H9 (cell line): ENCODE measurements at regions not wholly inside any gene's neighbourhood (a gene's known extent, or its start where the extent isn't known, plus 50 kb on each side); places are given as distances from the start of the nearest gene placed in this dataset.

ENCODE experiments used
- DNase-seq: peaks from one replicate; pipeline ENCODE4 v3.0.0-alpha.2; 2017
- H2AFZ ChIP-seq: one replicate; pipeline ENCODE4 v1.6.1; 2013; ENCODE audit warnings: mild to moderate bottlenecking, low read length, control low read depth, moderate library complexity
- H2AK5ac ChIP-seq: 2 replicates; pipeline ENCODE4 v1.6.1; 2013; ENCODE audit warnings: low read length, control low read depth, mixed read lengths; ENCODE audit not compliant: insufficient read length
- H2BK120ac ChIP-seq: one replicate; pipeline ENCODE4 v1.6.1; 2013; ENCODE audit warnings: low read depth, mild to moderate bottlenecking, low read length, control low read depth, inconsistent platforms; ENCODE audit not compliant: poor library complexity, severe bottlenecking
- H2BK12ac ChIP-seq: 2 replicates; pipeline ENCODE4 v1.6.1; 2013; ENCODE audit warnings: low read length, control low read depth, mixed read lengths, low read depth; ENCODE audit not compliant: insufficient read length
- H2BK15ac ChIP-seq: 2 replicates; pipeline ENCODE4 v1.6.1; 2013; ENCODE audit warnings: low read depth, low read length, control low read depth
- H2BK20ac ChIP-seq: one replicate; pipeline ENCODE4 v1.6.1; 2013; ENCODE audit warnings: low read depth, mild to moderate bottlenecking, low read length, control low read depth, inconsistent platforms; ENCODE audit not compliant: poor library complexity, severe bottlenecking
- H2BK5ac ChIP-seq: 2 replicates; pipeline ENCODE4 v1.6.1; 2013; ENCODE audit warnings: low read length, control low read depth, mixed read lengths; ENCODE audit not compliant: insufficient read length
- H3K14ac ChIP-seq: 2 replicates; pipeline ENCODE4 v1.6.1; 2013; ENCODE audit warnings: low read length, control low read depth; ENCODE audit not compliant: insufficient read depth
- H3K18ac ChIP-seq: 2 replicates; pipeline ENCODE4 v1.6.1; 2013; ENCODE audit warnings: low read depth, mild to moderate bottlenecking, mixed read lengths, low read length, control low read depth; ENCODE audit not compliant: insufficient read length
- H3K23ac ChIP-seq: 2 replicates; pipeline ENCODE4 v1.6.1; 2013; ENCODE audit warnings: low read length, control low read depth, mixed read lengths, low read depth; ENCODE audit not compliant: insufficient read length
- H3K23me2 ChIP-seq: 2 replicates; pipeline ENCODE4 v1.6.1; 2013; ENCODE audit warnings: low read depth, mild to moderate bottlenecking, mixed read lengths, low read length, control low read depth; ENCODE audit not compliant: insufficient read length, poor library complexity, severe bottlenecking
- H3K27ac ChIP-seq: 2 replicates; pipeline ENCODE4 v1.5.1; 2013; ENCODE audit warnings: low read length, control low read depth, mixed read lengths, low read depth; ENCODE audit not compliant: insufficient read length
- H3K27me3 ChIP-seq: 2 replicates; pipeline ENCODE4 v1.6.1; 2013; ENCODE audit warnings: low read length, control low read depth, inconsistent platforms; ENCODE audit not compliant: insufficient read depth
- H3K4ac ChIP-seq: 2 replicates; pipeline ENCODE4 v1.6.1; 2013; ENCODE audit warnings: low read depth, mild to moderate bottlenecking, control low read depth, inconsistent platforms, low read length, moderate library complexity
- H3K4me1 ChIP-seq: 2 replicates; pipeline ENCODE4 v1.6.1; 2013; ENCODE audit warnings: low read length, control low read depth, inconsistent platforms; ENCODE audit not compliant: insufficient read depth
- H3K4me2 ChIP-seq: 2 replicates; pipeline ENCODE4 v1.6.1; 2013; ENCODE audit warnings: low read length, control low read depth, mixed read lengths; ENCODE audit not compliant: insufficient read length, insufficient read depth
- H3K56ac ChIP-seq: 2 replicates; pipeline ENCODE4 v1.6.1; 2013; ENCODE audit warnings: low read depth, mild to moderate bottlenecking, mixed read lengths, low read length, control low read depth; ENCODE audit not compliant: insufficient read length
- H3K79me1 ChIP-seq: 2 replicates; pipeline ENCODE4 v1.6.1; 2013; ENCODE audit warnings: low read depth, mild to moderate bottlenecking, moderate library complexity, low read length, control low read depth, inconsistent platforms; ENCODE audit not compliant: insufficient read depth, poor library complexity, severe bottlenecking
- H3K79me2 ChIP-seq: 2 replicates; pipeline ENCODE4 v1.6.1; 2013; ENCODE audit warnings: low read length, control low read depth, inconsistent platforms; ENCODE audit not compliant: insufficient read depth
- H3K9ac ChIP-seq: 2 replicates; pipeline ENCODE4 v1.6.1; 2013; ENCODE audit warnings: low read length, control low read depth, mixed read lengths; ENCODE audit not compliant: insufficient read length; ENCODE audit errors: extremely low read depth
- H3K9me3 ChIP-seq: one replicate; pipeline ENCODE4 v1.6.1; 2013; ENCODE audit warnings: low read depth, low read length, inconsistent platforms; ENCODE audit not compliant: control insufficient read depth
- H3T11ph ChIP-seq: one replicate; pipeline ENCODE4 v1.6.1; 2013; ENCODE audit warnings: mild to moderate bottlenecking, low read length, control low read depth, inconsistent platforms
- H4K20me1 ChIP-seq: one replicate; pipeline ENCODE4 v1.6.1; 2013; ENCODE audit not compliant: control insufficient read depth, insufficient read length, insufficient read depth
- H4K5ac ChIP-seq: 2 replicates; pipeline ENCODE4 v1.6.1; 2013; ENCODE audit warnings: low read depth, mild to moderate bottlenecking, mixed read lengths, low read length, control low read depth; ENCODE audit not compliant: insufficient read length
- H4K8ac ChIP-seq: replicated peaks from 2 replicates; pipeline ENCODE4 v1.6.1; 2013; ENCODE audit warnings: low read length, control low read depth, mixed read lengths, low read depth; ENCODE audit not compliant: insufficient read length
- H4K91ac ChIP-seq: 2 replicates; pipeline ENCODE4 v1.6.1; 2013; ENCODE audit warnings: low read depth, mild to moderate bottlenecking, moderate library complexity, mixed read lengths, low read length, control low read depth; ENCODE audit not compliant: insufficient read length
- H3K27ac Mint-ChIP-seq, 3 experiments: 2 replicates in 2 of 3; 3 replicates in 1 of 3; pipeline ENCODE4 v1.8.0; 2020 to 2021; ENCODE audit warnings: mixed read lengths in 3 of 3, mild to moderate bottlenecking in 1 of 3, moderate library complexity in 1 of 3
- H3K27me3 Mint-ChIP-seq: 2 replicates; pipeline ENCODE4 v1.8.0; 2021; ENCODE audit warnings: low read depth, mild to moderate bottlenecking, moderate library complexity, mixed read lengths
- H3K36me3 Mint-ChIP-seq, 3 experiments: 2 replicates in 2 of 3; 3 replicates in 1 of 3; pipeline ENCODE4 v1.8.0; 2020 to 2021; ENCODE audit warnings: low read depth in 3 of 3, mixed read lengths in 3 of 3; ENCODE audit not compliant: insufficient read depth in 1 of 3
- H3K4me1 Mint-ChIP-seq, 2 experiments: 2 replicates each; pipeline ENCODE4 v1.8.0; 2020; ENCODE audit warnings: mixed read lengths in 2 of 2
- H3K4me3 Mint-ChIP-seq, 2 experiments: 2 replicates in 1 of 2; 3 replicates in 1 of 2; pipeline ENCODE4 v1.8.0; 2020 to 2021; ENCODE audit warnings: mild to moderate bottlenecking in 2 of 2, mixed read lengths in 2 of 2, moderate library complexity in 1 of 2
- H3K9me3 Mint-ChIP-seq, 2 experiments: 2 replicates in 1 of 2; 3 replicates in 1 of 2; pipeline ENCODE4 v1.8.0; 2020; ENCODE audit warnings: mild to moderate bottlenecking in 2 of 2, mixed read lengths in 2 of 2, moderate library complexity in 1 of 2
- WGBS: extraction: QIAGEN DNeasy Blood & Tissue Kit; methylation state at CpG from one replicate; pipeline ENCODE4 v1.1.7; 2013; ENCODE audit warnings: missing lambda C conversion rate, low lambda C conversion rate, mixed read lengths; ENCODE audit not compliant: insufficient read length; ENCODE audit errors: extremely low coverage; 5-methylcytosine and 5-hydroxymethylcytosine counted together
- TF ChIP-seq, protein P1 (sequence below): fragments of 200-600 bp; sonication (generic); conservative IDR thresholded peaks from 3 replicates; pipeline ENCODE4 v1.8.0; 2021; ENCODE audit warnings: antibody characterized with exemption, mild to moderate bottlenecking

DNA sequence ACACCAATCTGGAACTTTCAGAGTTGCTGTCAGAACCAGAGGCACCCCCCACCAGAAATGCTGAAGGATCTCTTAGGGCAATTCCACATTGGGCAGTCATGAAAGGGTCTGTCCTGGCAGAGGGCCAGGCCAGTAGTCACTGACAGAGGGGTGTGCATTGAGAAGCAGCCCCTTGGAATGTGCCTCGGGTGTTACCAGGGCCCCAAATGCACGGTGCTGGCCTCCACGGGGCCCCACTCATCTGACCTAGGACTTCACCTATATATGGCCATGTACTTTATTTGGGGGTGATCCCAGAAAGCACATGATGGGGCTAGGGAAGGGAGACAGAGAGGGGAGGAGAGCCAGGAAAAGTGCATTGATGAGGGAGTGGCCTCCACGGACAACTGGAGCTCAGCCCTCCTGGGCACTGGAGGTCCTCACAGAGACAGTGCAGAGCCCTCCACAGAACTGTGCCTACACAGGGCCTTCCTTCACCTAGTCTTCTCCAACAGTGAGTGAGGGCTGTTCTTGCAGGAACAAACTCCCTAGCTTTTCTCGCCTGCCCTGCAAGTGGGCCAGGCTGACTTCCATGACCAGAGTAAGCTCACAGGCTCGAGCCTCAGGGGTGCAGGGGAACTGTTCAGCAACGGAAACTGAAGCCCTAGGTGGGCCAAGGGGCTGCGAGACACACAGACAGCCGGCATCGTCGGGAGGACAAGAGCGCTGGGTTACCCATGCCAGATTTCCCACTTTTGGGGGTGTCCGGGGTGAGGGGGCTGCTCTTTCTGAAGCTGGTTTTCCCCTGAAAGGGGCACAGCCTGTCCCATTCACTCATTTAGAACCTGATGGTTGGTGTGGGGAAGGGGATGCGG, 136.2 kb downstream of the HMX1 start:
- no peak overlapping the region for H2BK15ac ChIP-seq
- H2BK120ac ChIP-seq: no peak overlapping the region
- no peaks in the 10 kb centered on the region for H3K9me3 ChIP-seq
- no peak overlapping the region; the same call in 1 of the 2 replicates for H3K14ac ChIP-seq
- no peak overlapping the region for H4K8ac ChIP-seq
- Mint-ChIP-seq H3K27me3 (peaks cover 5% of the 10 kb centered on the region), H3K4me3 (no peak overlapping the region), H3K27ac (no peak overlapping the region; a peak in 1 of 7 replicates), H3K4me1 (peaks cover 0 to 6% of the 10 kb centered on the region in 2 experiments; a peak in 1 of 4 replicates), H3K36me3 (peaks cover 0 to 13% (median 2%) of the 10 kb centered on the region in 3 experiments; a peak in 4 of 7 replicates), H3K9me3 (peaks cover 18 to 24% of the 10 kb centered on the region in 2 experiments)
- no peaks in the 10 kb centered on the region for H3K79me1 ChIP-seq
- H2BK20ac ChIP-seq: no peak overlapping the region
- H3K23me2 ChIP-seq: no peaks in the 10 kb centered on the region
- H3K27me3 ChIP-seq: no peaks in the 10 kb centered on the region
- H3K56ac ChIP-seq: no peak overlapping the region
- H3K27ac ChIP-seq: no peak overlapping the region
- no peak overlapping the region for H3K23ac ChIP-seq
- no peak overlapping the region for H3K9ac ChIP-seq
- no peak overlapping the region for H2AK5ac ChIP-seq
- no peak overlapping the region for H4K5ac ChIP-seq
- TF ChIP-seq, protein P1, sequence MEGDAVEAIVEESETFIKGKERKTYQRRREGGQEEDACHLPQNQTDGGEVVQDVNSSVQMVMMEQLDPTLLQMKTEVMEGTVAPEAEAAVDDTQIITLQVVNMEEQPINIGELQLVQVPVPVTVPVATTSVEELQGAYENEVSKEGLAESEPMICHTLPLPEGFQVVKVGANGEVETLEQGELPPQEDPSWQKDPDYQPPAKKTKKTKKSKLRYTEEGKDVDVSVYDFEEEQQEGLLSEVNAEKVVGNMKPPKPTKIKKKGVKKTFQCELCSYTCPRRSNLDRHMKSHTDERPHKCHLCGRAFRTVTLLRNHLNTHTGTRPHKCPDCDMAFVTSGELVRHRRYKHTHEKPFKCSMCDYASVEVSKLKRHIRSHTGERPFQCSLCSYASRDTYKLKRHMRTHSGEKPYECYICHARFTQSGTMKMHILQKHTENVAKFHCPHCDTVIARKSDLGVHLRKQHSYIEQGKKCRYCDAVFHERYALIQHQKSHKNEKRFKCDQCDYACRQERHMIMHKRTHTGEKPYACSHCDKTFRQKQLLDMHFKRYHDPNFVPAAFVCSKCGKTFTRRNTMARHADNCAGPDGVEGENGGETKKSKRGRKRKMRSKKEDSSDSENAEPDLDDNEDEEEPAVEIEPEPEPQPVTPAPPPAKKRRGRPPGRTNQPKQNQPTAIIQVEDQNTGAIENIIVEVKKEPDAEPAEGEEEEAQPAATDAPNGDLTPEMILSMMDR: no peak
- H4K20me1 ChIP-seq: no peaks in the 10 kb centered on the region
- H4K91ac ChIP-seq: no peak overlapping the region
- no peaks in the 10 kb centered on the region for H3K79me2 ChIP-seq
- no peak overlapping the region for H2BK12ac ChIP-seq
- no peaks in the 10 kb centered on the region for H3K4me1 ChIP-seq
- H3K4me2 ChIP-seq: no peak overlapping the region
- no peak for DNase-seq
- no peak overlapping the region for H3K18ac ChIP-seq
- H2AFZ ChIP-seq: no peak overlapping the region
- WGBS: no CpG with 5 or more reads among the region's 14 CpGs
- no peak overlapping the region for H3K4ac ChIP-seq
- H3T11ph ChIP-seq: no peak overlapping the region
- no peak overlapping the region for H2BK5ac ChIP-seq
